ENCODE measurements at regions not wholly inside any gene's neighbourhood (a gene's known extent, or its start where the extent isn't known, plus 50 kb on each side); places are given as distances from the start of the nearest gene placed in this dataset.

DNA sequence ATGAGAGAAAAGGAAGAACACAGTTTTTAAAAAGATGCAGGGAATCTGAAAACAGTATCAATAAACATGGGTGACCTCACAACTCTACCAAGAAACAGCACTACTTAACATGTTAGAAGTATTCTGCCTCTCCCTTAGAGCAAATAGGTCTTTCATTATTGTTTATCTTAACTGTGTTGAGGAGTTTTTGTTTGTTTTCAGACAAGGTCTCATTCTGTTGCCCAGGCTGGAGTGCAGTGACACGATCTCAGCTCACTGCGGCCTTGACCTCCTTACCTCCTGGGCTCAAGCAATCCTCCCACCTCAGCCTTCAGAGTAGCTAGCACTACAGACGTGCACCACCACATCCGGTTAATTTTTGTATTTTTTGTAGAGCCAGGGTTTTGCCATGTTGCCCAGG lies 165.3 kb upstream of the PRDX4 start:
- Histone ChIP-seq H3K9me3 (no peaks in the 10 kb centered on the region), H3K27ac (peak overlapping the region; percentile 1 to 39 (median 21)), H3K36me3 (replicated peaks in 1 of 2; ENCODE audit: insufficient read depth in 1 of 2, low read depth in 2 of 2) (no peaks in the 10 kb centered on the region), H3K4me1 (peaks cover 31% of the 10 kb centered on the region), H3K4me3 (no peak overlapping the region), H3K27me3 (no peaks in the 10 kb centered on the region)
- WGBS, 2 donors, result 36 to 41% methylated on average over 4 of the region's 4 CpGs
- intact Hi-C loops (cut with DNase I), result no loop called here
- ATAC-seq, result peak; percentile 23
- TF ChIP-seq, protein P1, sequence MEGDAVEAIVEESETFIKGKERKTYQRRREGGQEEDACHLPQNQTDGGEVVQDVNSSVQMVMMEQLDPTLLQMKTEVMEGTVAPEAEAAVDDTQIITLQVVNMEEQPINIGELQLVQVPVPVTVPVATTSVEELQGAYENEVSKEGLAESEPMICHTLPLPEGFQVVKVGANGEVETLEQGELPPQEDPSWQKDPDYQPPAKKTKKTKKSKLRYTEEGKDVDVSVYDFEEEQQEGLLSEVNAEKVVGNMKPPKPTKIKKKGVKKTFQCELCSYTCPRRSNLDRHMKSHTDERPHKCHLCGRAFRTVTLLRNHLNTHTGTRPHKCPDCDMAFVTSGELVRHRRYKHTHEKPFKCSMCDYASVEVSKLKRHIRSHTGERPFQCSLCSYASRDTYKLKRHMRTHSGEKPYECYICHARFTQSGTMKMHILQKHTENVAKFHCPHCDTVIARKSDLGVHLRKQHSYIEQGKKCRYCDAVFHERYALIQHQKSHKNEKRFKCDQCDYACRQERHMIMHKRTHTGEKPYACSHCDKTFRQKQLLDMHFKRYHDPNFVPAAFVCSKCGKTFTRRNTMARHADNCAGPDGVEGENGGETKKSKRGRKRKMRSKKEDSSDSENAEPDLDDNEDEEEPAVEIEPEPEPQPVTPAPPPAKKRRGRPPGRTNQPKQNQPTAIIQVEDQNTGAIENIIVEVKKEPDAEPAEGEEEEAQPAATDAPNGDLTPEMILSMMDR (IDR thresholded peaks at IDR 0.05), result no peak
- TF ChIP-seq POLR2A (IDR thresholded peaks at IDR 0.05), result no peak
- DNase-seq, result peak in 3 of 4 donors; percentile 12 to 32 (median 29)

DNA sequence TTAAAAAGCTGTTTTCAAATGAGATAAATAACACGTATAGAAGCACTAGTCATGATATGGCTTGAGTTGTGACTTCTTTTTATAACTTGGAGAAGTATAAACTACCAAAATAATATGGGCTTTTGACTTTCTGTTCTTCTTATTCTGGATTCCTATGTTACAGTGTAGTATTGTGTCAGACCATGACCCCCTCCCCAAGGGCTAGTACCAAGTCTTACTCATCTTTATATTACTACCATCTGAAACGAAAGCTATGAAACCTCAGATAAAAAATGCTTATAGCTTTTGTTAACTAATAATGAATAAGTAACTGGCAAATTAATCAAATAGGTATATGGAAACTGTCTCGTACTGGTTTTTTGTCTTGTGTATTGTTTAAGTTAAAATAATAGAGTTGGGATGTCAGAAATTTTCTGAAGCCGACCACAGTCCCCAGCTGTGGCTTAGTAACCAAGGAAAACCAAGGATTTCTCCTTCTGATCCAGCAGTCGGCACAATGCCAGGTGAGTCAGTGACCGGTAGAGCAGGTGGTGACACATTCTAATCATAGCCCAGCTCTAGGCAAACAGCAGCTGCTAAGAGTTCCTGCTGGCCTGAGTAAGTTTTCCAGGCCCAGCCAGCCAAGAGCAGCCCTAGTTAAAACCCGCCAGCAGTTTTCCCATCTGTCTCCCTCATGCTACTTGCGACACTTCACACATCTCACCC lies 163.3 kb upstream of the PRDX4 start:
- Histone ChIP-seq H3K4me1 (peaks cover 31% of the 10 kb centered on the region), H3K9me3 (no peaks in the 10 kb centered on the region), H3K27me3 (no peaks in the 10 kb centered on the region), H3K27ac (peak overlapping the region; percentile 53 to 80 (median 72)), H3K36me3 (replicated peaks in 1 of 2; ENCODE audit: insufficient read depth in 1 of 2, low read depth in 2 of 2) (no peaks in the 10 kb centered on the region), H3K4me3 (no peak overlapping the region)
- 9 to 13% methylated on average over 7 to 8 of the region's 8 CpGs for WGBS, 2 donors
- peak; percentile 91 to 97 (median 94) for DNase-seq
- TF ChIP-seq, protein P1 (IDR thresholded peaks at IDR 0.05), result peak in 1 of 7 experiments; percentile 14
- no peak for TF ChIP-seq POLR2A (IDR thresholded peaks at IDR 0.05)
- intact Hi-C loops (cut with DNase I), result no loop called here
- ATAC-seq, result peak; percentile 98

DNA sequence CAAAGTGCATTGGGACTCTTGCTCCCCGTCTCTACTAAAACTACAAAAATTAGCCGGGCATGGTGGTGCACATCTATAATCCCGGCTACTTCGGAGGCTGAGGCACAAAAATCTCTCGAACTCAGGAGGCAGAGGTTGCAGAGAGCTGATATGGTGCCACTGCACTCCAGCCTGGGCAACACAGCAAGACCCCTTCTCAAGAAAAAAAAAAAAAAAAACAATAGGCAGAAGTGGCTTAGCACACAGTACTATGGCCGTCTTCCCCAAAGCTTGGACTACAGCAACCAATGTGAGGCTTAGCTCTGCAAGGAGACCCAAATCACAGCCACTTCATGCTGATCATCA lies 162.8 kb upstream of the PRDX4 start:
- 21 to 54% methylated on average over 6 of the region's 6 CpGs for WGBS, 2 donors
- H3K27me3 ChIP-seq, result no peaks in the 10 kb centered on the region
- ATAC-seq, result peak; percentile 12

DNA sequence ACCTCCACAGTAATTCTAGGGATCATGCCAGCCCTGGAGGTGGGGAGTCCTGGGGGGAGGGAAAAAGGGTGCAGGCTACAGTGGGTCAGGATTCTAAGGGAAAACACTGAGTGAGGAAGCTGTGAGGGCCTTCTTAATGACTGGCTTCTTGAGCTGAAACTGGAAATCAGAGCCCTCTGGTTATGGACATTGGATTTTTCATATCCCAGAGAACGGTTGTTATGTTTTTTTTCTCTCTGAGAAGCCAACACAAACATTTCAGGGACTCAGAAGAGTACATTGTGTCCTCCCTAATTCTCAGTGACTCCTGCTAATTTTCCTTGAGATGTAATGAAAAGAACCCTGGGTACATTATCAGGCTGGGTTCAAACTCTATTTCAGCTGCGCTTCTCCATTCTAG lies 162.4 kb upstream of the PRDX4 start:
- Histone ChIP-seq H3K36me3 (replicated peaks in 1 of 2; ENCODE audit: insufficient read depth in 1 of 2, low read depth in 2 of 2) (no peaks in the 10 kb centered on the region), H3K9me3 (no peaks in the 10 kb centered on the region), H3K4me3 (no peak overlapping the region), H3K27ac (peak overlapping the region; percentile 54 to 80 (median 72)), H3K4me1 (peaks cover 31% of the 10 kb centered on the region), H3K27me3 (no peaks in the 10 kb centered on the region)
- TF ChIP-seq, protein P1 (IDR thresholded peaks at IDR 0.05), result no peak
- no peak for TF ChIP-seq POLR2A (IDR thresholded peaks at IDR 0.05)
- peak; percentile 26 for ATAC-seq
- intact Hi-C loops (cut with DNase I), result no loop called here
- WGBS, 2 donors, result 46 to 55% methylated on average over 2 of the region's 2 CpGs
- no peak for DNase-seq

More for the DNA sequence above, 162.8 kb upstream of the PRDX4 start:
- H3K4me3 ChIP-seq, result no peak overlapping the region
- no peak for DNase-seq
- no peaks in the 10 kb centered on the region for H3K9me3 ChIP-seq
- no peaks in the 10 kb centered on the region for H3K36me3 ChIP-seq (replicated peaks in 1 of 2; ENCODE audit: insufficient read depth in 1 of 2, low read depth in 2 of 2)
- peak overlapping the region; percentile 54 to 80 (median 72) for H3K27ac ChIP-seq
- TF ChIP-seq, protein P1 (IDR thresholded peaks at IDR 0.05), result no peak
- TF ChIP-seq POLR2A (IDR thresholded peaks at IDR 0.05), result no peak
- H3K4me1 ChIP-seq, result peaks cover 31% of the 10 kb centered on the region
- intact Hi-C loops (cut with DNase I), result no loop called here

Data from body of pancreas (tissue), 4 donors.